ENCODE measurements at regions not wholly inside any gene's neighbourhood (a gene's known extent, or its start where the extent isn't known, plus 50 kb on each side); places are given as distances from the start of the nearest gene placed in this dataset.

DNA sequence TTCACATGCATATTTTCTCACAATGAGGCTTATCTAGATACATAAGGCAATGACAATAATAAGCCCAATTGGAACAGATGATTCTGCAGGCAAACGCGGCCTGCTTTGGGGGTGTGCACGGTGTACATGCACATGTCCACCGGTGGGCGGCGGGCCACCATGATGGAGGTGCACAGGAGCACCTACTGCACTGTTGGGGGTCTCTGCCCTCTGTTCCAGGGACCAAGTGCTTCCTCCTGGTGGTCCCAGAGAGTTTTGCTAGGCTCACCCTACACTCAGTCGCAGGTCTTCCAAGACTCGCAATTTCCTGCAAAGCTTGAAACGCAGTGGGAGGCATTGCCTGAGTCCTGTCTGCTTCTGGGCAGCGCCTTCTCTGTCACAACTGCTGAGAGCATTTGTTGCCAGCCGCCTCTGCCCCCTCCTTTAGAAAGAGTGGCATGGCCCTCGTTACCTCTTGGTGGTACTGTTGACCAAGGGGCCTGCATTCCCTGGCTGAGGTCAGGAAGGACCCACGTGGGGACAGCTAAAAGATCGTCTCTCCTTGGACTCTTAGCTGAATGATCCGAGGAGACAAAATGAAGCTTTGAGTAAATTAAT is 135.3 kb downstream of the ERMARD start:
- no peak for DNase-seq

DNA sequence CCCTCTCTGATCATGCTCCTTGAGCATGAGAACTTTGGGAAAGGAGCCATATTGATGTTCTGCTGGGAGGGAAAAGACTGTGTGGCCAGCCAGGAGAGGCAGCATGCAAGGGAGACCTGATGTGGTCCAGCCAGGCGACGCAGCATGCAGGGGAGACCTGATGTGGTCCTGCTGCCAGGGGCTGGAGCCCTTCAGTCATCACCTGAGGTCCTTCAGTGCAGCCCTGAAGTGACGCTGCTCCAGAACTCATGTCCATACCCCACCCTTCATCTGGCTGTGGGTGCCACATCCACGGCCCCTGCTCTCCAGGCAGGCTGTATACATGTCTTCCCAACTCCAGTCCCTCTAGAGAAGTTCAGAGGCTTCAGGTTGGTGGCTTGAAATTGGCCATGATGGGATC is 134.4 kb downstream of the ERMARD start:
- DNase-seq: no peak

- no peak for DNase-seq
Observed at GRCh38 chr6:169885131-169885530, 133.7 kb downstream of the ERMARD start.

DNA sequence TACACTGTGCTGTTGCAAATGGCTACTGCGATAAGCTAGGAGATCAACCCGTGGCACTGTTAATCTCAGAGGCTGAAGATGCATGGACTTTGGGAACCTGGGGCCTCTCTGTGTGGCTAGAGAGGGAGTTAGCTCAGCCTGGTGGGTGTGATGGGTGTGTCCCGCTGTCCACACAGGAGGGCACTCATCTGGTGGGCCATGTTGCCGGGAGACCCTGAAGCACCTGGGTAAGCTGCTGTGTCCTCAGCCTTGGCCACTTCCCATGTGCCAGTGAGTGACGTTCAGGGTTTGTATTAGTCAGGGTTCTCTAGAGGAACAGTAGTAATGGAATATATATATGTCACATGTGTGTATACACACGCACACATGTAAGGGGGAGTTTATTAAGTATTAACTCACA is 132.7 kb downstream of the ERMARD start:
- DNase-seq: no peak

DNA sequence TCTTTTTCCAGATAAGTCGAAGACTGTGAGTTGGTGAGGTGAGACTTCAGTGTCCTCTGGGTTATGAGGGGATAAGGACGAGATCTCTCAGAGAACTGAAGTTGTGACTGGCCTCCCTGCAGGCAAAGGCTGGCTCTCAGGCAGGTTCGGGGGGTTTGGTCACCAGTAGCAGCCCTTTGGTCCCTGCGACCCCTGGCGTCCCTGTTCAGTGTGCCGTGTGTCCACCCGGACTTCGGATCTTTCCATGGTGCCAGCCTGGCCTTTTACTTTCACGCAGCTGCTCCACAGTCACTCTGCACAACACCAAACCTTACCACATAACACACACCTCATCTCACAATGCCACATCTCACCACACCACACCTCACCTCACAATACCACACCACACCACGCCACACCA is 131.9 kb downstream of the ERMARD start:
- DNase-seq: no peak

DNA sequence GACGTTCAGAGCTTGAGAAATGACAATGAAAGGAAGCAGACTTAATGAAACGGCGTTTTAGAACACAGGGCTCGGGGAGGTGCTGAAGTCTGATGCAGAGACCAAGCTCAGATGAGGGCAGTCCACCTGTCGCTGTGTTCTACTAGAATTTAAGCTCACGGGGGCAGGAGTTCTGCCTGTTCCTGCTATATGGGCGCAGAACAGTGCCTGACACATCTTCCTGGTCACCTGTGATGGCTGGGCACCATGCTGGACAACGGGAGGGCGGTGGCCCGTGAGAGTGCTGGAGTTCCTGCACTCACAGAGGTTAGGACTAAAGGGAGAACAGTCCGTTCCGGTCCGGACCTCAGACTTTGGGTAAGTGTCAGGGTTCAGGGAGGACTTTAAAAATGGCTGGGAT is 130.6 kb downstream of the ERMARD start:
- no peak for DNase-seq

DNA sequence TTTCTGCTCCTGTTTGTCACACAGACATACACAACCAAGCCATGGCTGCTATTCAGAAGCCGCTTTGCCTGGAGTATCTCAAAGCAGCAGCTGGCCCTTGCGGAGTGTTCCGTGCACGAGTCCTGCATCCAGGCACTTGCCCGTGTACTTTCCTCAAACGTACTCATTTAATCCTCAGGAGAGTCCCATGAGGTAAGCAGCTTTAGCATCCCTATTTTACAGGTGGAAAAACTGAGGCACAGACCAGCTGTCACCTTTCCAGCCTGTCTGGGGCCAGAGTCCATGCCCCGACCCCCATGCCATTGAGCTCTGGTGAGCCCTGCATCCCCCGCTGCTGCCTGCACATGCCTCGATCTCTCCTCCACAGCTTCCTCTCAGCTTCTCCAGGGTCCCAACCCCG is 130.0 kb downstream of the ERMARD start:
- DNase-seq: no peak

- DNase-seq: no peak
Observed at GRCh38 chr6:169880516-169880915, 129.1 kb downstream of the ERMARD start.

GRCh38 chr6:169869301-169869700 is 117.9 kb downstream of the ERMARD start:
- DNase-seq: no peak

- DNase-seq: no peak
Observed at GRCh38 chr6:169868458-169868857, 117.0 kb downstream of the ERMARD start.

- DNase-seq: no peak
Observed at GRCh38 chr6:169867751-169868191, 116.3 kb downstream of the ERMARD start.

- no peak for DNase-seq
Observed at GRCh38 chr6:169866668-169867521, 115.5 kb downstream of the ERMARD start.

- DNase-seq: no peak
Observed at GRCh38 chr6:169866140-169866534, 114.7 kb downstream of the ERMARD start.

DNA sequence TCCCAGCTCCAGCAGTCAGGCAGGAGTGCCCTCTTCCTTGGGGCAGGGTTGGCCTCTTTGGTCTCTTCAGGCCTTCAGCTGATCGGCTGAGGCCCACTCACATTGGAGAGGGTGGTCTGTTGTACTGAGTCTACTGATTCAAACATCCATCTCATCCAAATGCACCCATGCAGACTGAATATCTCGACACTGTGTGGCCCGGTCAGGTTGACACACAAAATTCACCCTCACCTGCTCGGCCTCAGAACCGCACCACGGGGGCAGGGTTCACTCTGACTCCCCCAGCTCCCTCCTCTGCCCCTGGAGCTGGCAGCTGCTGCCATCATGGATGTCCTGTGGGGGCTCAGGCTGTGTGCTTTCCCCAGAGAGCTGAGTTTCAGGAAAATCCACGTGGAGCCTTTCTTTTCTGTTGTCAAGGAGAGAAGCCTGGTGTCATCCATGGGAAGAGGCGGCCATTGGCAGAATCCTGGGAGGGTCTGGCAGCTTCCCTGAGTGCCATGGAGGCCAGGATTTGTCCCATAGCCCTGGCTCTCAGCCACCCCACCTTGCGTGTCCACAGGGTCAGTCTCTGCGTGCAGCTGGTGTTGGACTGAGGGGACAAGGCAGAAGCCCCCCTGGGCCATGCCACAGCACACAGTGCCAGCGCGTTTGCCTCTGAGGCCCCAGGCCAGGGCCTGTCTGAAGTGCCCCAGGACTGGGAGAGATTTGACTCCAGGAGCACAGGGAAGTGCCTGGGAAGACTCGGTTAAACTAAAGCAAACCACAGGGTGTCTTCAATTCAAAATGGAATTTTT is 114.1 kb downstream of the ERMARD start:
- no peak for DNase-seq

- DNase-seq: no peak
Observed at GRCh38 chr6:169864148-169865020, 113.0 kb downstream of the ERMARD start.

- DNase-seq: no peak
Observed at GRCh38 chr6:169863710-169864109, 112.3 kb downstream of the ERMARD start.

DNA sequence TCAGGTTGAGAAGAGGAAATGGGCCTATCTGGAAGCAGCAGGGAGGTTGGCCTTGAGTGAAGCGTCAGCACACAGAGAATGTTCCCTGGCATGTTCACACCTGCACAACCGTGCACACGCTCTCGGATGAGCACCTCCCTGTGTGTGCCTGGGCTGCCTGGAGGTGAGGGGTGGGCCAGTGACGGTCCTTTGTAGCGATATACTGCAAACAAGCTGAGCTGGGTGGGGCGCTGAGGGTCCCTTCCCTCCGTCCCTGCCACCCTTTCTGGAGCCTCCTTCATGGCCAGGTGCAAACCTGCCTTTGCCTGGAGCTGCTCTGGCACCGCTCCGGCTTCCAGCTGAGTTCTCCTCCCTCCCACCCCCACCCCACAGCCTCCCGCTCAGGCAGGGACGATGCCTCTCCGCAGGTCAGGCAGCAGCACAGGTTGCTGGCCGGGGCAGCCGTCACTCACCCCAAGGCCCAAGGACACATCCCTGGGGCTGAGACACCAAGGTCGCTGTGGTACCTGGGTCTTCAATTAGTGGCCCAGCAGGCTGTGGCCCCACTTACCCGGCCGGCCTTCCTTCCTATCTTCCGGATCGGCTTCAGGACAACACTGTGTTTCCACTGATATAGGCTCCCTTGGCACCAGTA is 111.6 kb downstream of the ERMARD start:
- DNase-seq: no peak

DNA sequence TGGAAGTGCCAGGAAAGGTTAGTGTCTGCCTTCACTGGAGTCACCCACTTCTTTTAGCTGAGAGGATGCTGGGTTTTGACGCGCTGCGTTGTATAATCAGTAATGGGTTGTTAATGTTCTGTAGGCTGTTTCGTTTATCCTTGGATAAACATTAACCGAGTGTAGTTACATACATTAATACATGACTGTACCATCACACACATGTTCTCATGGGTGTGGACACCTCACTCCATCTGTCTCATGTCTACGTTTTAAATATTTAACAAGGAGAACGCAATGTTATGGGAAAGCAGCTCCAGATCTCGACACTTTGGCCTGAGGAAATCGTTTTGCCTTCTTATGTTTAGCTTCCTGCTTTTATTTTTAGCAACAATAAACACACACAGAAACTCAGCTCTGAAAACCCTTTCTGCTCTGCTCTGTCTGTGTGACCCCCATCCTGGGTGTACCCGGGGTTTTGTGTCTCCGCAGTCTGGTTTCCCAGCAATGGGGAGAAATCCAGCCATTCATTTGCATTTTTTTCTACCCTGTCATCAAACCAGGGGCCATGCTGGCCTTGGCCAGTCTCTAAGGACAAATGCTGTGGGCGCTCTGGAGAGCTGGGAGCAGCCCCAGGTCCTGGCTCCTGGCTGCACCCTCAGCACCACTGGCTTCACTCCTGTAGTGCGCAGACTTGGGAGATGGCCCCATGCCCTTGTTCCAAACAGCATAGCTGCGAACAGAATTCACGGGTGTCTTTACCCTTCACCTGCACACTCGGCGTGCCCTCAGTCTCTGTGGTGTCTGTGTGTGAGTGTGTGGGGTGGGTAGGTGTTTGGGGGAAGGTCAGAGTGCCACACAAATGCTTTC is 110.8 kb downstream of the ERMARD start:
- no peak for DNase-seq

DNA sequence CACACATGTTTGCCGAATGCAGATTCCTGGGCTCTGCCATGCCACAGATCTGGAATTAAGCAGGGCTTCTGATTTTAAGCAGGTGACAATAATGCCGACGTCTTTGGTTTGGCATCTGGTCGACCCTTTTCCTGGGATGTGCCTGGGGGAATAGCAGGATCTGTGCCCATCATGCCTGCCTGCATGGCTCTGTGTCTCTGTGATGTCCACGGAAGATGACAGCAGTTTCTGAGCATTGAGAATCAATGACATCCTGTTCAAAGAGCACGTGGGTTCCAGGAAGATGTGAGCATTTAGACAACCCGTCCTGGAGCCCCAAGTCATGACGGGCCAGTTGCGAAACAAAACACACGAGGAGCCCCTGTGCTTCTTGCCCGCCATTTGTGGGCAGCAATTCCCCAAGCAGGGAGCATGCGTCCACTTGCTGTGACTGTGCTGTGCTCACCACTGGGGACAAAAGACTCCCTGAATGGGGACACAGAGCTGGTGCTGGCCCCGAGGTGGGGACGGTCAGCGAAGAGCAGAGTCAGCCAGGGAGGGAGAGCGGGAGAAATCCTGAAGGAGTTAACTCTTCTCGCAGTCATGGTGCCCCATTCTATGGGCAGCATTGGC is 110.1 kb downstream of the ERMARD start:
- no peak for DNase-seq

DNA sequence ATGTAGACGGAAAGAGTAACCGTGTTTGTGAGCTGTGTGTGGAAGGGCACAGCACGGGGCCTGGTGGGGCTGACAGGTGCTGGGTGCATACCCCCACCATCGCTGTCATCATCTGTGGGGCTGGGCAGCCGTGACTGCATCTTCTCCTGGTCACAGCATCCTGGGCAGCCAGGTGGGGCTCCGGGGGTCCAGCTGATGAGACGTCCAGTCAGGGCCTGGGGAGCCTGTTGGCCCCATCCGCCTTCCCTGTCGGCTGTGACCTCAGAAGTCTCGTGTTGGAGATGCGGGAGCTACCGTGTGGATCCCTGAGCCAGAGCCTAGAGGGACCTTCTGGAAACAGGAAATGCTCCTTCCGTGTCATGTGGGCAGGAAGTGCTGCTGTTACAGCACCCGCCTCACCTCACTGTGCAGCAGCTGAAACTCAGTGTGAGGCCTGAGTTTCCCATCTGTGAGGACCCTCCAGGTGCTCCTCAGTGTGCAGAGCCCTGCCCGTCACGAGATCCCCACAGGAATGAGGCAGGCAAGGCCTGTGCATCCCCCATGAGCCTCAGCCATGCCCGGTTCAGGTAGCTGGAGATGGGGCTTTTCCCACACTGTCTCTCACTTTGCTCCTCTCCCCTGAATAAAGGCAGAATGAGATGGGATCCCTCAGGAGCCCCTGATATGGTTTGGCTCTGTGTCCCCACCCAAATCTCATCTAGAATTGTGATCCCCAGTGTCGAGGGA is 108.7 kb downstream of the ERMARD start:
- DNase-seq: no peak

All from fibroblast of skin of abdomen (primary cell).